H1 (cell line): ENCODE measurements at regions not wholly inside any gene's neighbourhood (a gene's known extent, or its start where the extent isn't known, plus 50 kb on each side); places are given as distances from the start of the nearest gene placed in this dataset.

ENCODE experiments used
- CTCF ChIA-PET: fragments of 300-600 bp; sonication (Branson Sonifier 250); formaldehyde crosslinking; loops from one replicate; lab custom pipeline; 2021; ENCODE audit not compliant: partially characterized antibody; lab: Charles Lee
- POLR2A ChIA-PET: fragments of 300-600 bp; sonication (Branson Sonifier 250); formaldehyde crosslinking; loops from one replicate; lab custom pipeline; 2021; ENCODE audit warnings: inconsistent platforms; ENCODE audit not compliant: partially characterized antibody; lab: Charles Lee
- DNase-seq, 2 experiments: peaks; one replicate each; pipeline versions ENCODE4 v3.0.0 to v3.0.0-alpha.2; 2010 to 2022; ENCODE audit warnings: low spot score in 2 of 2, low read depth in 1 of 2, mixed read lengths in 1 of 2
- FAIRE-seq: peaks from 2 replicates; lab custom pipeline; 2011; peaks lifted over from hg19 to GRCh38; lab: Jason Lieb, UNC
- H2AFZ ChIP-seq: 2 replicates; pipeline ENCODE4 v1.8.1; 2012; ENCODE audit warnings: low read length, inconsistent platforms
- H2AK5ac ChIP-seq: 2 replicates; pipeline ENCODE4 v1.6.1; 2013; ENCODE audit warnings: low read depth, low read length
- H2BK120ac ChIP-seq: replicated peaks from 2 replicates; pipeline ENCODE3; 2013; ENCODE audit warnings: low read depth, low read length, inconsistent platforms
- H2BK12ac ChIP-seq: 2 replicates; pipeline ENCODE4 v1.6.1; 2013; ENCODE audit warnings: low read depth, low read length
- H2BK15ac ChIP-seq: 2 replicates; pipeline ENCODE4 v1.6.1; 2013; ENCODE audit warnings: low read length
- H2BK20ac ChIP-seq: 2 replicates; pipeline ENCODE4 v1.6.1; 2013; ENCODE audit warnings: low read length
- H2BK5ac ChIP-seq: 2 replicates; pipeline ENCODE4 v1.6.1; 2013; ENCODE audit warnings: low read depth, low read length
- H3K14ac ChIP-seq: 2 replicates; pipeline ENCODE4 v1.6.1; 2013; ENCODE audit warnings: inconsistent platforms; ENCODE audit not compliant: insufficient read length
- H3K18ac ChIP-seq: 2 replicates; pipeline ENCODE4 v1.6.1; 2013; ENCODE audit warnings: low read length; ENCODE audit errors: extremely low read depth
- H3K23ac ChIP-seq: 2 replicates; pipeline ENCODE4 v1.6.1; 2013; ENCODE audit warnings: inconsistent platforms; ENCODE audit not compliant: insufficient read length
- H3K23me2 ChIP-seq: 2 replicates; pipeline ENCODE4 v1.6.1; 2013; ENCODE audit warnings: low read depth, low read length
- H3K27ac ChIP-seq: 2 replicates; pipeline ENCODE4 v1.6.1; 2011; ENCODE audit warnings: low read depth, low read length, inconsistent platforms
- H3K27me3 ChIP-seq, 4 experiments: replicated peaks in 1 of 4; 1 replicate in 1 of 4; 2 replicates in 3 of 4; pipeline versions ENCODE4 v1.6.1 to v1.8.1; 2011 to 2013; ENCODE audit warnings: low read length in 3 of 4, mild to moderate bottlenecking in 3 of 4, inconsistent platforms in 2 of 4, mixed read lengths in 2 of 4, moderate library complexity in 1 of 4; ENCODE audit not compliant: control insufficient read depth in 3 of 4, insufficient read depth in 3 of 4; ENCODE audit errors: extremely low read depth in 1 of 4
- H3K36me3 ChIP-seq, 4 experiments: 2 replicates each; pipeline versions ENCODE4 v1.6.1 to v1.8.1; 2011 to 2013; ENCODE audit warnings: mild to moderate bottlenecking in 4 of 4, low read length in 3 of 4, moderate library complexity in 2 of 4, control low read depth in 1 of 4, inconsistent platforms in 1 of 4; ENCODE audit not compliant: insufficient read depth in 4 of 4, control insufficient read depth in 2 of 4
- H3K4ac ChIP-seq: replicated peaks from 2 replicates; pipeline ENCODE3; 2013; ENCODE audit warnings: low read length, low read depth, mixed read lengths, inconsistent platforms; ENCODE audit not compliant: insufficient read length
- H3K4me1 ChIP-seq, 4 experiments: replicated peaks in 1 of 4; 1 replicate in 1 of 4; 2 replicates in 3 of 4; pipeline versions ENCODE4 v1.6.1 to v1.8.1; 2011 to 2013; ENCODE audit warnings: low read length in 3 of 4, inconsistent platforms in 2 of 4, mixed read lengths in 1 of 4; ENCODE audit not compliant: insufficient read depth in 4 of 4, control insufficient read depth in 3 of 4
- H3K4me2 ChIP-seq, 2 experiments: 2 replicates each; pipeline versions ENCODE4 v1.6.1 to v1.8.1; 2011 to 2013; ENCODE audit warnings: low read depth in 2 of 2, low read length in 2 of 2, control low read depth in 1 of 2, inconsistent platforms in 1 of 2, mild to moderate bottlenecking in 1 of 2; ENCODE audit not compliant: insufficient read depth in 1 of 2
- H3K4me3 ChIP-seq, 4 experiments: fragments of 200-600, 300-600 bp in 1 of 4; sonication (generic), shearing (Covaris generic), sonication (Bioruptor Twin) in 1 of 4; 2 replicates each; pipeline versions ENCODE4 v1.5.1 to v1.8.1; 2011 to 2016; ENCODE audit warnings: low read length in 4 of 4, low read depth in 3 of 4, control low read depth in 2 of 4, inconsistent platforms in 2 of 4, mild to moderate bottlenecking in 2 of 4, mixed read lengths in 1 of 4, moderate library complexity in 1 of 4; ENCODE audit not compliant: insufficient read depth in 2 of 4; ENCODE audit errors: extremely low read depth in 1 of 4
- H3K56ac ChIP-seq: replicated peaks from 2 replicates; pipeline ENCODE3; 2013; ENCODE audit warnings: low read depth, mild to moderate bottlenecking, mixed read lengths, low read length, inconsistent platforms; ENCODE audit not compliant: insufficient read length
- H3K79me1 ChIP-seq: 2 replicates; pipeline ENCODE4 v1.6.1; 2013; ENCODE audit warnings: low read depth, low read length, control low read depth
- H3K79me2 ChIP-seq, 2 experiments: 2 replicates each; pipeline versions ENCODE4 v1.6.1 to v1.8.1; 2012 to 2013; ENCODE audit warnings: low read length in 2 of 2, mild to moderate bottlenecking in 2 of 2, inconsistent platforms in 1 of 2; ENCODE audit not compliant: insufficient read depth in 2 of 2, control insufficient read depth in 1 of 2
- H3K9ac ChIP-seq, 4 experiments: replicated peaks in 1 of 4; 1 replicate in 1 of 4; 2 replicates in 3 of 4; pipeline versions ENCODE4 v1.6.1 to v1.8.1; 2011 to 2013; ENCODE audit warnings: low read depth in 3 of 4, low read length in 3 of 4, control low read depth in 2 of 4, mild to moderate bottlenecking in 2 of 4, moderate library complexity in 2 of 4, inconsistent platforms in 1 of 4; ENCODE audit errors: extremely low read depth in 1 of 4
- H3K9me3 ChIP-seq, 2 experiments: 2 replicates each; pipeline versions ENCODE4 v1.6.1 to v1.8.1; 2012 to 2013; ENCODE audit warnings: mild to moderate bottlenecking in 2 of 2, moderate library complexity in 2 of 2, control low read depth in 1 of 2, inconsistent platforms in 1 of 2, low read depth in 1 of 2, low read length in 1 of 2, mixed read lengths in 1 of 2; ENCODE audit not compliant: insufficient read depth in 2 of 2
- H4K20me1 ChIP-seq, 2 experiments: replicated peaks in 1 of 2; 2 replicates each; pipeline versions ENCODE3 to v1.8.1; 2011 to 2013; ENCODE audit warnings: inconsistent platforms in 2 of 2, low read length in 2 of 2, mild to moderate bottlenecking in 1 of 2; ENCODE audit not compliant: insufficient read depth in 2 of 2, control insufficient read depth in 1 of 2
- H4K5ac ChIP-seq: 2 replicates; pipeline ENCODE4 v1.6.1; 2013; ENCODE audit warnings: low read length, low read depth, mixed read lengths, inconsistent platforms; ENCODE audit not compliant: insufficient read length
- H4K8ac ChIP-seq: 2 replicates; pipeline ENCODE4 v1.8.0; 2013; ENCODE audit warnings: mild to moderate bottlenecking, moderate library complexity, low read length, inconsistent platforms; ENCODE audit not compliant: insufficient read depth; ENCODE audit errors: extremely low read depth
- H4K91ac ChIP-seq: replicated peaks from 2 replicates; pipeline ENCODE3; 2013; ENCODE audit warnings: low read length, mixed read lengths, inconsistent platforms; ENCODE audit not compliant: insufficient read length
- ASH2L ChIP-seq: fragments of 200-600, 300-600 bp; sonication (generic); IDR thresholded peaks from one replicate; pipeline ENCODE4 v1.7.1; 2017; ENCODE audit warnings: low read length
- CTCF ChIP-seq, 3 experiments: IDR thresholded peaks; 1 replicate in 2 of 3; 2 replicates in 1 of 3; pipeline versions ENCODE4 v1.5.1 to v1.6.1; 2011; ENCODE audit warnings: low read length in 3 of 3, mild to moderate bottlenecking in 3 of 3, inconsistent platforms in 2 of 3, low read depth in 1 of 3, moderate library complexity in 1 of 3; ENCODE audit not compliant: insufficient read depth in 1 of 3; ENCODE audit errors: control extremely low read depth in 1 of 3
- EZH2 ChIP-seq: fragments of 200-600 bp; sonication (generic); IDR thresholded peaks from 2 replicates; pipeline ENCODE4 v1.7.1; 2012; ENCODE audit warnings: low read depth, mild to moderate bottlenecking, moderate library complexity, low read length, inconsistent platforms; ENCODE audit not compliant: severe bottlenecking
- RAD21 ChIP-seq, 2 experiments: IDR thresholded peaks in 1 of 2; conservative IDR thresholded peaks in 1 of 2; 2 replicates each; pipeline ENCODE4 v1.6.1; 2011; ENCODE audit warnings: low read depth in 2 of 2, low read length in 2 of 2, improper control_type of control experiment in 1 of 2, inconsistent platforms in 1 of 2, mild to moderate bottlenecking in 1 of 2, moderate library complexity in 1 of 2
- YY1 ChIP-seq: IDR thresholded peaks from 2 replicates; pipeline ENCODE4 v1.6.1; 2011; ENCODE audit warnings: low read depth, mild to moderate bottlenecking, low read length
- WGBS, 2 experiments: shearing (Covaris generic) in 1 of 2; methylation state at CpG; one replicate each; pipeline versions ENCODE4 v1.1.6 to v1.1.7; 2013 to 2015; ENCODE audit warnings: low lambda C conversion rate in 2 of 2, mixed read lengths in 2 of 2, inconsistent platforms in 1 of 2, low coverage in 1 of 2, missing lambda C conversion rate in 1 of 2; ENCODE audit not compliant: insufficient replicate concordance in 2 of 2, insufficient coverage in 1 of 2, insufficient read length in 1 of 2; ENCODE audit errors: extremely low coverage in 1 of 2, missing lambda C conversion rate in 1 of 2; 5-methylcytosine and 5-hydroxymethylcytosine counted together

- Histone ChIP-seq H4K5ac (no peak overlapping the region), H3K18ac (no peak overlapping the region), H2AK5ac (no peak overlapping the region), H2AFZ (0 out of 2 replicates have a peak overlapping the region, but pooled peaks have one; percentile 27), H3K4me1 (no peaks in the 10 kb centered on the region), H3K9ac (no peak overlapping the region), H3K27me3 (no peaks in the 10 kb centered on the region), H3K79me1 (no peaks in the 10 kb centered on the region), H3K23ac (no peak overlapping the region), H2BK12ac (no peak overlapping the region), H3K4ac (no peak overlapping the region), H4K20me1 (no peaks in the 10 kb centered on the region), H4K8ac (no peak overlapping the region), H2BK5ac (no peak overlapping the region), H3K4me3 (no peak overlapping the region), H3K79me2 (no peaks in the 10 kb centered on the region), H3K14ac (no peak overlapping the region), H2BK15ac (no peak overlapping the region), H3K23me2 (no peaks in the 10 kb centered on the region), H2BK20ac (no peak overlapping the region), H3K4me2 (no peak overlapping the region), H3K9me3 (no peaks in the 10 kb centered on the region), H3K36me3 (no peaks in the 10 kb centered on the region), H3K56ac (no peak overlapping the region), H2BK120ac (no peak overlapping the region), H4K91ac (no peak overlapping the region), H3K27ac (no peak overlapping the region)
- POLR2A ChIA-PET = no interaction called here
- no peak for FAIRE-seq
- DNase-seq = no peak
- 77% methylated on average over 4 of the region's 4 CpGs; no CpG with 5 or more reads in 1 of the 2 experiments for WGBS, 2 experiments
- CTCF ChIA-PET = no interaction called here
- TF ChIP-seq CTCF (IDR thresholded peaks at IDR 0.05; ENCODE audit: control extremely low read depth in 1 of 3, insufficient read depth in 1 of 3, low read depth in 1 of 3, low read length in 3 of 3) (peak in 1 of 3 experiments; percentile 2; a peak in 1 of 4 replicates), RAD21 (IDR thresholded peaks at IDR 0.05 in 1 of 2, conservative IDR thresholded peaks at IDR 0.05 in 1 of 2; ENCODE audit: low read depth in 2 of 2, low read length in 2 of 2) (peak; percentile 44 to 53), EZH2 (no peak), YY1 (0 out of 2 replicates have a peak, but pooled peaks have one; percentile 36), ASH2L (no peak)
Measured at GRCh38 chr20:55522296-55522815, 483.0 kb downstream of the CBLN4 start.
